Liver (tissue), 7 donors: ENCODE measurements at regions not wholly inside any gene's neighbourhood (a gene's known extent, or its start where the extent isn't known, plus 50 kb on each side); places are given as distances from the start of the nearest gene placed in this dataset.

Experiments used
- DNase-seq: peaks from one replicate; pipeline ENCODE4 v3.0.0-alpha.2; 2017; ENCODE audit warnings: low spot score
- H3K27ac ChIP-seq, 2 donors: one replicate each; pipeline ENCODE4 v1.7.0; 2013; ENCODE audit warnings: inconsistent platforms in 2 of 2, low read length in 2 of 2, control low read depth in 1 of 2, low read depth in 1 of 2, mild to moderate bottlenecking in 1 of 2
- H3K27me3 ChIP-seq, 4 donors: one replicate each; pipeline versions ENCODE4 v1.6.1 to v1.7.0; 2013; ENCODE audit warnings: low read length in 3 of 4, inconsistent platforms in 1 of 4, mild to moderate bottlenecking in 1 of 4, moderate library complexity in 1 of 4; ENCODE audit not compliant: control insufficient read depth in 4 of 4, insufficient read depth in 4 of 4
- H3K36me3 ChIP-seq, 4 donors: one replicate each; pipeline versions ENCODE4 v1.6.1 to v1.7.0; 2013; ENCODE audit warnings: low read length in 3 of 4, mild to moderate bottlenecking in 3 of 4, low read depth in 1 of 4, moderate library complexity in 1 of 4; ENCODE audit not compliant: control insufficient read depth in 4 of 4, insufficient read depth in 3 of 4
- H3K4me1 ChIP-seq, 4 donors: one replicate each; pipeline versions ENCODE4 v1.6.1 to v1.7.0; 2013; ENCODE audit warnings: low read length in 3 of 4, mild to moderate bottlenecking in 3 of 4, moderate library complexity in 1 of 4; ENCODE audit not compliant: control insufficient read depth in 4 of 4, insufficient read depth in 4 of 4
- H3K4me3 ChIP-seq, 3 donors: one replicate each; pipeline versions ENCODE4 v1.6.1 to v1.7.0; 2013; ENCODE audit warnings: low read length in 3 of 3, control low read depth in 1 of 3, low read depth in 1 of 3, mild to moderate bottlenecking in 1 of 3
- H3K9ac ChIP-seq, 2 donors: one replicate each; pipeline ENCODE4 v1.7.0; 2013; ENCODE audit warnings: low read length in 2 of 2, mild to moderate bottlenecking in 2 of 2, moderate library complexity in 2 of 2, control low read depth in 1 of 2, low read depth in 1 of 2
- H3K9me3 ChIP-seq, 4 donors: one replicate each; pipeline versions ENCODE4 v1.6.1 to v1.7.0; 2013; ENCODE audit warnings: low read length in 3 of 4; ENCODE audit not compliant: control insufficient read depth in 4 of 4
- ATF3 ChIP-seq: IDR thresholded peaks from 2 replicates; pipeline ENCODE4 v1.6.1; 2016; ENCODE audit warnings: antibody characterized with exemption
- EGR1 ChIP-seq, 2 donors: IDR thresholded peaks; 2 replicates each; pipeline ENCODE4 v1.6.1; 2016 to 2018; ENCODE audit warnings: antibody characterized with exemption in 2 of 2, low read depth in 2 of 2
- FOXA1 ChIP-seq: IDR thresholded peaks from 2 replicates; pipeline ENCODE4 v1.6.1; 2016; ENCODE audit warnings: antibody characterized with exemption
- FOXA2 ChIP-seq: IDR thresholded peaks from 2 replicates; pipeline ENCODE4 v1.6.1; 2016; ENCODE audit warnings: antibody characterized with exemption
- GABPA ChIP-seq, 2 donors: IDR thresholded peaks in 1 of 2; conservative IDR thresholded peaks in 1 of 2; 2 replicates each; pipeline ENCODE4 v1.6.1; 2016; ENCODE audit warnings: antibody characterized with exemption in 2 of 2, mild to moderate bottlenecking in 1 of 2, moderate library complexity in 1 of 2
- HNF4A ChIP-seq, 2 donors: conservative IDR thresholded peaks; 2 replicates each; pipeline ENCODE4 v1.6.1; 2016; ENCODE audit warnings: antibody characterized with exemption in 2 of 2, mild to moderate bottlenecking in 2 of 2
- HNF4G ChIP-seq: IDR thresholded peaks from 2 replicates; pipeline ENCODE4 v1.6.1; 2016; ENCODE audit warnings: antibody characterized with exemption
- JUND ChIP-seq, 2 donors: IDR thresholded peaks; 2 replicates each; pipeline ENCODE4 v1.6.1; 2016; ENCODE audit warnings: antibody characterized with exemption in 2 of 2
- NR2F2 ChIP-seq: IDR thresholded peaks from 2 replicates; pipeline ENCODE4 v1.6.1; 2016; ENCODE audit warnings: antibody characterized with exemption
- RAD21 ChIP-seq, 2 donors: IDR thresholded peaks; 2 replicates each; pipeline ENCODE4 v1.6.1; 2016; ENCODE audit warnings: antibody characterized with exemption in 2 of 2, mild to moderate bottlenecking in 2 of 2
- RXRA ChIP-seq, 2 donors: IDR thresholded peaks; 2 replicates each; pipeline ENCODE4 v1.6.1; 2017 to 2018; ENCODE audit warnings: antibody characterized with exemption in 2 of 2, mild to moderate bottlenecking in 1 of 2
- SP1 ChIP-seq: IDR thresholded peaks from 2 replicates; pipeline ENCODE4 v1.6.1; 2018; ENCODE audit warnings: antibody characterized with exemption, mild to moderate bottlenecking
- YY1 ChIP-seq: IDR thresholded peaks from 2 replicates; pipeline ENCODE4 v1.6.1; 2016; ENCODE audit warnings: antibody characterized with exemption, mild to moderate bottlenecking
- WGBS: extraction: QIAGEN DNeasy Blood & Tissue Kit; methylation state at CpG from one replicate; pipeline ENCODE4 v1.1.7; 2013; 5-methylcytosine and 5-hydroxymethylcytosine counted together
- TF ChIP-seq, protein P1 (sequence below): IDR thresholded peaks from 2 replicates; pipeline ENCODE4 v1.6.1; 2016; ENCODE audit warnings: antibody characterized with exemption, mild to moderate bottlenecking
- TF ChIP-seq, protein P2 (sequence below): IDR thresholded peaks from 2 replicates; pipeline ENCODE4 v1.6.1; 2016; ENCODE audit warnings: antibody characterized with exemption
- donor health status: healthy.
- donor health status: healthy.
- donor health status: healthy.
- donor health status: healthy.

DNA sequence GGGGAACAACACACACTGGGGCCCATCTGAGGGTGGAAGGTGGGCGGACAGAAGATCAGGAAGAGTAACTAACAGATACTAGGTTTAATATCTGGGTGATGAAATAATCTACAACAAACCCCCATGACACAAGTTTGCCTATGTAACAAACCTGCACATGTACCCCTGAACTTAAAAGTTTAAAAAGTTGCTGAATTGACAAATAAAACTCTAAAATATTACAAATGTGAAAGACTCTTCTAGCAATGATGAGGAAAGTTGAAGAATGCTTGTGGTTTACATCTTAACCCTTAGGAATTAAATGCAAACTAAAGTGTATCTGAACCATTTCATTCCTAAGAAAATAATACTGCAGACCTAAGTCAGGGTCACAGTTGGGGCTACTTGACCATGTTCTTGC lies 525.6 kb upstream of the CAMK1G start:
- no peak for TF ChIP-seq FOXA2
- no peak for TF ChIP-seq JUND (IDR thresholded peaks at IDR 0.05)
- TF ChIP-seq, protein P1, sequence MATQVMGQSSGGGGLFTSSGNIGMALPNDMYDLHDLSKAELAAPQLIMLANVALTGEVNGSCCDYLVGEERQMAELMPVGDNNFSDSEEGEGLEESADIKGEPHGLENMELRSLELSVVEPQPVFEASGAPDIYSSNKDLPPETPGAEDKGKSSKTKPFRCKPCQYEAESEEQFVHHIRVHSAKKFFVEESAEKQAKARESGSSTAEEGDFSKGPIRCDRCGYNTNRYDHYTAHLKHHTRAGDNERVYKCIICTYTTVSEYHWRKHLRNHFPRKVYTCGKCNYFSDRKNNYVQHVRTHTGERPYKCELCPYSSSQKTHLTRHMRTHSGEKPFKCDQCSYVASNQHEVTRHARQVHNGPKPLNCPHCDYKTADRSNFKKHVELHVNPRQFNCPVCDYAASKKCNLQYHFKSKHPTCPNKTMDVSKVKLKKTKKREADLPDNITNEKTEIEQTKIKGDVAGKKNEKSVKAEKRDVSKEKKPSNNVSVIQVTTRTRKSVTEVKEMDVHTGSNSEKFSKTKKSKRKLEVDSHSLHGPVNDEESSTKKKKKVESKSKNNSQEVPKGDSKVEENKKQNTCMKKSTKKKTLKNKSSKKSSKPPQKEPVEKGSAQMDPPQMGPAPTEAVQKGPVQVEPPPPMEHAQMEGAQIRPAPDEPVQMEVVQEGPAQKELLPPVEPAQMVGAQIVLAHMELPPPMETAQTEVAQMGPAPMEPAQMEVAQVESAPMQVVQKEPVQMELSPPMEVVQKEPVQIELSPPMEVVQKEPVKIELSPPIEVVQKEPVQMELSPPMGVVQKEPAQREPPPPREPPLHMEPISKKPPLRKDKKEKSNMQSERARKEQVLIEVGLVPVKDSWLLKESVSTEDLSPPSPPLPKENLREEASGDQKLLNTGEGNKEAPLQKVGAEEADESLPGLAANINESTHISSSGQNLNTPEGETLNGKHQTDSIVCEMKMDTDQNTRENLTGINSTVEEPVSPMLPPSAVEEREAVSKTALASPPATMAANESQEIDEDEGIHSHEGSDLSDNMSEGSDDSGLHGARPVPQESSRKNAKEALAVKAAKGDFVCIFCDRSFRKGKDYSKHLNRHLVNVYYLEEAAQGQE = no peak
- no peak for TF ChIP-seq EGR1 (IDR thresholded peaks at IDR 0.05; ENCODE audit: low read depth in 2 of 2)
- no peak for TF ChIP-seq ATF3
- TF ChIP-seq, protein P2, sequence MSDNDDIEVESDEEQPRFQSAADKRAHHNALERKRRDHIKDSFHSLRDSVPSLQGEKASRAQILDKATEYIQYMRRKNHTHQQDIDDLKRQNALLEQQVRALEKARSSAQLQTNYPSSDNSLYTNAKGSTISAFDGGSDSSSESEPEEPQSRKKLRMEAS = no peak
- Histone ChIP-seq H3K4me1 (no peaks in the 10 kb centered on the region), H3K4me3 (no peak overlapping the region), H3K9ac (no peak overlapping the region), H3K27me3 (no peaks in the 10 kb centered on the region), H3K36me3 (no peaks in the 10 kb centered on the region), H3K27ac (no peak overlapping the region), H3K9me3 (no peaks in the 10 kb centered on the region)
- 96% methylated on average over 1 of the region's 1 CpG for whole genome bisulfite sequencing
- no peak for DNase-seq

DNA sequence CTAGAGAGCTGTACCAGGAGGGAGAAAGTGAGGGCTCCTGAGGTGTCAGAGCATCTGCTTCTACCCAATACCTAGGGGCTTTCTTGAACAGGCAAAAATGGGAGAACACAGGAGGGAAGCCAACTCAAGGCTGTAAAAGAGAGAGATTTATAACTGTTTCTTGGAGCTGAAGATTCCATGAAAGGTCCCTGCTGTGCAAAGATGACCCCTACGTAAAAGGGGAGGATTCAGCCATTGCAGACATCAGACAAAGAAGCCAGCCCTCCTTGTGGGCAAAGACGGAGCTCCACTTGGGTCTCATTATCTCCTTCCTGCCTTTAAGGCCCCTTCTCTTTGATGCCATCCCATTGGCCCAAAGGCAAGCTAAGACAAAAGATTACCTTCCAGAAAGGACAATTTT lies 524.1 kb upstream of the CAMK1G start:
- Histone ChIP-seq H3K27ac (no peak overlapping the region), H3K27me3 (no peaks in the 10 kb centered on the region), H3K9me3 (no peaks in the 10 kb centered on the region), H3K4me1 (no peaks in the 10 kb centered on the region), H3K36me3 (no peaks in the 10 kb centered on the region), H3K9ac (no peak overlapping the region), H3K4me3 (no peak overlapping the region)
- no peak for DNase-seq
- TF ChIP-seq RXRA (IDR thresholded peaks at IDR 0.05) = no peak
- TF ChIP-seq NR2F2 = no peak
- no peak for TF ChIP-seq YY1
- no peak for TF ChIP-seq RAD21 (IDR thresholded peaks at IDR 0.05)
- TF ChIP-seq, protein P1 = no peak
- no peak for TF ChIP-seq GABPA (IDR thresholded peaks at IDR 0.05 in 1 of 2, conservative IDR thresholded peaks at IDR 0.05 in 1 of 2)
- TF ChIP-seq JUND (IDR thresholded peaks at IDR 0.05) = no peak
- no peak for TF ChIP-seq SP1
- no peak for TF ChIP-seq HNF4G
- TF ChIP-seq HNF4A (conservative IDR thresholded peaks at IDR 0.05) = no peak
- no peak for TF ChIP-seq FOXA1
- 69% methylated on average over 2 of the region's 2 CpGs for WGBS
